HEK293T (cell line): ENCODE measurements at regions not wholly inside any gene's neighbourhood (a gene's known extent, or its start where the extent isn't known, plus 50 kb on each side); places are given as distances from the start of the nearest gene placed in this dataset.

Experiments
- CTCF ChIA-PET: fragments of 350-600 bp; formaldehyde crosslinking; extraction: SDS; loops from one replicate; lab custom pipeline; 2021; ENCODE audit warnings: antibody characterized with exemption, inconsistent platforms; lab: Yijun Ruan, JAX
- POLR2A ChIA-PET: fragments of 350-600 bp; formaldehyde crosslinking; extraction: SDS; loops from one replicate; lab custom pipeline; 2020; ENCODE audit warnings: antibody characterized with exemption, inconsistent platforms; lab: Yijun Ruan, JAX
- DNase-seq: peaks from one replicate; pipeline ENCODE4 v3.0.0; 2012; ENCODE audit warnings: mixed read lengths; ENCODE audit errors: extremely low spot score
- ARNT ChIP-seq: fragments of 450-650 bp; IDR thresholded peaks from 2 replicates; pipeline ENCODE4 v1.6.1; 2017; ENCODE audit warnings: mild to moderate bottlenecking
- BHLHE40 ChIP-seq: fragments of 450-650 bp; IDR thresholded peaks from 2 replicates; pipeline ENCODE4 v1.6.1; 2016; ENCODE audit warnings: mild to moderate bottlenecking, moderate library complexity, borderline replicate concordance
- CTBP1 ChIP-seq: fragments of 450-650 bp; IDR thresholded peaks from 2 replicates; pipeline ENCODE4 v1.6.1; 2016; ENCODE audit warnings: borderline replicate concordance
- ELF4 ChIP-seq: fragments of 450-650 bp; IDR thresholded peaks from 2 replicates; pipeline ENCODE4 v1.6.1; 2017; ENCODE audit warnings: antibody characterized with exemption
- FOXA1 ChIP-seq: fragments of 450-650 bp; IDR thresholded peaks from 2 replicates; pipeline ENCODE4 v1.6.1; 2016; ENCODE audit warnings: mild to moderate bottlenecking
- FOXK2 ChIP-seq: fragments of 450-650 bp; IDR thresholded peaks from 2 replicates; pipeline ENCODE4 v1.6.1; 2016; ENCODE audit warnings: mild to moderate bottlenecking
- FOXM1 ChIP-seq: fragments of 450-650 bp; IDR thresholded peaks from 2 replicates; pipeline ENCODE4 v1.6.1; 2017; ENCODE audit warnings: mild to moderate bottlenecking, borderline replicate concordance
- HDGF ChIP-seq: fragments of 450-650 bp; IDR thresholded peaks from 2 replicates; pipeline ENCODE4 v1.6.1; 2017; ENCODE audit warnings: antibody characterized with exemption, borderline replicate concordance
- L3MBTL2 ChIP-seq: fragments of 450-650 bp; conservative IDR thresholded peaks from 2 replicates; pipeline ENCODE4 v1.6.1; 2016; ENCODE audit warnings: mild to moderate bottlenecking
- LEF1 ChIP-seq: fragments of 450-650 bp; IDR thresholded peaks from 2 replicates; pipeline ENCODE4 v1.6.1; 2017; ENCODE audit warnings: mild to moderate bottlenecking, borderline replicate concordance
- NFRKB ChIP-seq: fragments of 450-650 bp; IDR thresholded peaks from 2 replicates; pipeline ENCODE4 v1.6.1; 2016; ENCODE audit warnings: mild to moderate bottlenecking, moderate library complexity
- SP1 ChIP-seq: fragments of 450-650 bp; IDR thresholded peaks from 2 replicates; pipeline ENCODE4 v1.6.1; 2017
- SUZ12 ChIP-seq: fragments of 450-650 bp; IDR thresholded peaks from 2 replicates; pipeline ENCODE4 v1.6.1; 2016; ENCODE audit warnings: mild to moderate bottlenecking
- TARDBP ChIP-seq: fragments of 450-650 bp; IDR thresholded peaks from 2 replicates; pipeline ENCODE4 v1.6.1; 2016
- ZNF384 ChIP-seq: fragments of 450-650 bp; IDR thresholded peaks from 2 replicates; pipeline ENCODE4 v1.6.1; 2016
- TF ChIP-seq, protein P1 (sequence below): fragments of 450-650 bp; IDR thresholded peaks from 2 replicates; pipeline ENCODE4 v1.6.1; 2016

DNA sequence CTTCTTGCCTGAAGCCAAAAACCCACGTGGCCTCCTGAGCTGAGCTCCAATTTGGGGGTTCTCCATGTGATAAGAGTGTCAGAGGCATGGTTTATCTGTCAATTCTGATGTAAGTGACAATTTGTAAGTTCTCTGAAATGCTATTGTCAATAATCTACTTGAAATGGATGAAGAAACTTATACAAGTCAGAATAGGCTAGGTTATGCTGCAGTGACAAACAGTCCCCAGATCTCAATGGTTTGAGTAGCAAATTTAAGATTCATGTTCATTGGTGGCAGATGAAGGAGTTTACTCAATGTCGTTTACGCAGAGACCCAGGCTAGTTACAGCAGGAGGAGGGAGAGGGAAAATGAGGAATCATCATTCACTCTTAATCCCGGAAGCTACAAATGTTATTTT lies 352.4 kb downstream of the KIF16B start:
- ChIA-PET CTCF (interaction anchor here (0.6 kb wide), 1 partner anchor 236 kb away, joined by 3 read pairs; no protein-coding TSS in a partner anchor), POLR2A (no interaction called here)
- DNase-seq = no peak
- no peak for TF ChIP-seq ELF4
- no peak for TF ChIP-seq L3MBTL2
- no peak for TF ChIP-seq ZNF384
- TF ChIP-seq BHLHE40 = no peak
- TF ChIP-seq SP1 = no peak
- TF ChIP-seq FOXK2 = no peak
- TF ChIP-seq SUZ12 = no peak
- no peak for TF ChIP-seq ARNT

DNA sequence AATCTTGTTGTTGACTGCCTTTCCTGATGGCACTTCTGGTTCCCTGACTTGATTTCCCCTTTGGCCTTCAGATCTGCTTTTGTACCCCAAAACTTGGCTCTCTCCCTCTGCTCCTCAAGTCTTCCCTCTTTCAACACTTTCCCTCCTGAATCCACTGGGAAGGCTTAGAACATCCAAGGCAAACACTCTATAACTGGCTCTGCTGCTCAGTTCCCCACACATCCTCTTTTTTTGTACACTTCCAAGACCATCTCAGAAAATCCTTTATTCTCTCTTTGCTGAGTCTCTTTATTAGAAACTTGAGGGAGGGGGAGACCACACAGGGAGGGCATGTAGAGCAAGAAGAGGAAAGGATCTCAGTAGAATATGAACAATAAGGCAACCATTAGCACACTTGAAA lies 354.1 kb downstream of the KIF16B start:
- ChIA-PET CTCF (no interaction called here), POLR2A (no interaction called here)
- DNase-seq = no peak
- TF ChIP-seq BHLHE40 (no peak), FOXM1 (no peak), HDGF (no peak), CTBP1 (no peak), SUZ12 (no peak), LEF1 (no peak), FOXA1 (no peak), L3MBTL2 (no peak), TARDBP (no peak), FOXK2 (no peak), ZNF384 (no peak)

DNA sequence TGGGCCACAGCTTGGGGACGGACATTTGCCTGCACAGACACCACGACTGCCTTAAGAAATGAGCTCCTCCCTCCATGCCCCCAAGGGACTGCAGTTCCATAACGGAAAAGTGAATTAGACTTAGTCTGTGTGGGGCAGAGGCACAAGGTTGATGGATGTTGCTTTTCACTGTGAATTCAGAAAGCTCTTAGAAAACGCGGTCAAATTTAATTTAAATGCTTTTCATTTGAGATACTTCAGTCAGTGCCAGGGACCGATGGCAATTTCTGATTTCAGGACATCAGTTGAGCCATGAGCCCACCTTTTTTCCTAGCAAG lies 356.4 kb downstream of the KIF16B start:
- ChIA-PET POLR2A (no interaction called here), CTCF (no interaction called here)
- DNase-seq = no peak
- TF ChIP-seq FOXK2 = no peak
- no peak for TF ChIP-seq TARDBP
- no peak for TF ChIP-seq ELF4
- TF ChIP-seq HDGF = no peak
- TF ChIP-seq FOXA1 = no peak
- TF ChIP-seq, protein P1, sequence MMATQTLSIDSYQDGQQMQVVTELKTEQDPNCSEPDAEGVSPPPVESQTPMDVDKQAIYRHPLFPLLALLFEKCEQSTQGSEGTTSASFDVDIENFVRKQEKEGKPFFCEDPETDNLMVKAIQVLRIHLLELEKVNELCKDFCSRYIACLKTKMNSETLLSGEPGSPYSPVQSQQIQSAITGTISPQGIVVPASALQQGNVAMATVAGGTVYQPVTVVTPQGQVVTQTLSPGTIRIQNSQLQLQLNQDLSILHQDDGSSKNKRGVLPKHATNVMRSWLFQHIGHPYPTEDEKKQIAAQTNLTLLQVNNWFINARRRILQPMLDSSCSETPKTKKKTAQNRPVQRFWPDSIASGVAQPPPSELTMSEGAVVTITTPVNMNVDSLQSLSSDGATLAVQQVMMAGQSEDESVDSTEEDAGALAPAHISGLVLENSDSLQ = no peak
- TF ChIP-seq L3MBTL2 = no peak
- TF ChIP-seq BHLHE40 = no peak
- TF ChIP-seq LEF1 = no peak
- no peak for TF ChIP-seq CTBP1
- TF ChIP-seq ZNF384 = no peak
- TF ChIP-seq FOXM1 = no peak
- TF ChIP-seq SUZ12 = no peak
- TF ChIP-seq SP1 = no peak
- TF ChIP-seq ARNT = no peak
- no peak for TF ChIP-seq NFRKB

DNA sequence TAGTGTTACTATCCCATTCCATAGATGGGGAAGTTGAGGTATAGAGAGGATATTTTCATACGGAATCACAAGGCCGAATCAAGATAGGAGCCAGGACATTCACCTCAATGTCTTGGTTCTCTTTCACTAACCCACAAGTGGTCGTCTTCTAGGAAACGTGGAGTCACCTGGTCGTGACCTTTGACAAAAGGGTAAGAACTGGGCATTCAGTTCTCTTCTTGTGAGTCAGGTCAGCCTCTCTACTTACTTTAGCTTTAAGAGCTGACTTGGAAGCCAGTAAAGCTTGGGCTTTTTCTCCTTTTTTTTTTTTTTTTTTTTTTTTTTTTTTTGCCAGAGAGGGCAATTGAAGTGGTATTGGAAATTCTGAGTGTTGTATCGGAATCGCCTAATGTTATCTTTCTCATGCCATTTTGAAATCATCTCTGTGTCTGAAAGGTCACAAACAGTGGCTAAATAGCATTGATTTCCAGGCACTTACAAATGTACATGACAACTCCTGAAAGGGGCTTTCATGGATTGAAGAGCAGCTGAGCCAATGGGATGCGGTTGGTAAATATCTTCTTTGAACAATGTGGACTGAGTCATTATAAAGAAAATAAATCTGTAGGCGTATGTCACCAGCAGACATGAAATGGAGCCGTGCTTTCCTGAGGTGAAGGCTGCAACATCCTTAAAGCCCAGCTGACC lies 356.9 kb downstream of the KIF16B start:
- ChIA-PET POLR2A (no interaction called here), CTCF (interaction anchor here (0.7 kb wide), 1 partner anchor 22 kb away, joined by 3 read pairs; no protein-coding TSS in a partner anchor)
- no peak for DNase-seq
- no peak for TF ChIP-seq HDGF
- TF ChIP-seq FOXM1 = no peak
- TF ChIP-seq TARDBP = no peak
- no peak for TF ChIP-seq FOXK2
- TF ChIP-seq CTBP1 = no peak
- TF ChIP-seq L3MBTL2 = no peak
- no peak for TF ChIP-seq SP1
- no peak for TF ChIP-seq NFRKB
- no peak for TF ChIP-seq ARNT
- TF ChIP-seq LEF1 = no peak
- no peak for TF ChIP-seq BHLHE40
- TF ChIP-seq, protein P1 = no peak
- no peak for TF ChIP-seq FOXA1
- TF ChIP-seq SUZ12 = no peak
- no peak for TF ChIP-seq ELF4
- no peak for TF ChIP-seq ZNF384

DNA sequence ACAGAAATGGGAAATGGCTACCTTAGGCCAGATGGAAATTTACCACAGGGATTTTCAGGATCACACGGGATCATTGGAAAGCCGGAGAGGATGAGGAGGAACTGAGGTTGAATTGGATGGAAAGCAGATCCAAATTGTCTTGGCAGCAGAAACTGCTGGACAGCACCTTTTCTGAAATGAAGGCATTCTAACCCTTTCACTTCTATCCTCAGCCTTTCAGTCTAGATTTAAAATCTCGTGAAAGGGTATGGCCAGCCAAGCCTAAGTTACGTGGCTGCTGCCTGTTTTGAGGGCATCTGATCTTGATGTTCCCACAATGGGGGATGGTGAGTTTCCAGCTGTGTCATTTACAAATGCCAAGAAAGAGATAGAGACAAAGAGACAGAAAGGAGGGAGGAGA lies 358.2 kb downstream of the KIF16B start:
- TF ChIP-seq ARNT (no peak), SP1 (no peak), LEF1 (no peak), SUZ12 (no peak), ELF4 (no peak), FOXA1 (no peak), BHLHE40 (no peak), FOXM1 (no peak), TARDBP (no peak), L3MBTL2 (no peak), CTBP1 (no peak), NFRKB (no peak), HDGF (no peak), FOXK2 (no peak), ZNF384 (no peak)
- TF ChIP-seq, protein P1 = no peak
- ChIA-PET POLR2A (no interaction called here), CTCF (no interaction called here)
- DNase-seq = no peak

DNA sequence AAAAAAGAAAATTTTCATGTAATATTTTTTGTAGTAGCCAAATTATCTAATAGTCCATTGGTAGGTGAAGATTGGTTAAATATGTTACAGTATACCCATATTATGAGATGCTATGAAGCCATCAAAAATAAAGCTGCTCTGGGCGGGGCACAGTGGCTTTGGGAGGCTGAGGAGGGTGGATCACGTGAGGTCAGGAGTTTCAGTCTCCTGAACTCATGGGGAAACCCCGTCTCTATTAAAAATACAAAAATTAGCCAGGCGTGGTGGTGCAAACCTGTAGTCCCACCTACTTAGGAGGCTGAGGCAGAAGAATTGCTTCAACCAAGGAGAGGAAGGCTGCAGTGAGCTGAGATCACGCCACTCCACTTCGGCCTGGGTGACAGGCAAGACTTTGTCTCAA lies 360.5 kb downstream of the KIF16B start:
- POLR2A ChIA-PET = no interaction called here
- no peak for DNase-seq
- CTCF ChIA-PET = no interaction called here
- TF ChIP-seq CTBP1 = no peak
- no peak for TF ChIP-seq HDGF
- no peak for TF ChIP-seq FOXA1
